CMK (cell line): ENCODE measurements at regions not wholly inside any gene's neighbourhood (a gene's known extent, or its start where the extent isn't known, plus 50 kb on each side); places are given as distances from the start of the nearest gene placed in this dataset.

Experiments used
- DNase-seq: peaks from one replicate; pipeline ENCODE4 v3.0.0-alpha.2; 2010; ENCODE audit warnings: low read depth

DNA sequence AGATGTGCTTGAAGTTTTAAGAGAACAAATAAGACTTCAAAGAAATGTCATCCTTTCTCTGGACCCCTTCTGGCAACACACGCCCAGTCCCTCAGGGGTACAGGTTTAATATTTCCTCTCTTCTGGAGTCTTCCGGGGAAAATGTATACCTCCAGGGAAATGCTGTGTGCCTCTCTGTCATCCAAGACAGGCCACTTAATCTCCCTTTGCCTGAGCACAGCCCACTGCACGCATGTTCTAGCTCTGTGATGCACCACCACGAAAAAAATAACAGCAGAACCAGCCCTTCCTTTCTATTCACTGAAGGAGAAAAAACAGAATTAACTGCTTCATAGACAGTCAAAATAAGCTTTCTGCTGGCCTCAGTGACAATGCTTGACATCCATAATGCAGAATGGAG lies 140.1 kb downstream of the RBFOX3 start:
- no peak for DNase-seq

GRCh38 chr17:79469646-79470045 lies 141.2 kb downstream of the RBFOX3 start:
- DNase-seq, result no peak

DNA sequence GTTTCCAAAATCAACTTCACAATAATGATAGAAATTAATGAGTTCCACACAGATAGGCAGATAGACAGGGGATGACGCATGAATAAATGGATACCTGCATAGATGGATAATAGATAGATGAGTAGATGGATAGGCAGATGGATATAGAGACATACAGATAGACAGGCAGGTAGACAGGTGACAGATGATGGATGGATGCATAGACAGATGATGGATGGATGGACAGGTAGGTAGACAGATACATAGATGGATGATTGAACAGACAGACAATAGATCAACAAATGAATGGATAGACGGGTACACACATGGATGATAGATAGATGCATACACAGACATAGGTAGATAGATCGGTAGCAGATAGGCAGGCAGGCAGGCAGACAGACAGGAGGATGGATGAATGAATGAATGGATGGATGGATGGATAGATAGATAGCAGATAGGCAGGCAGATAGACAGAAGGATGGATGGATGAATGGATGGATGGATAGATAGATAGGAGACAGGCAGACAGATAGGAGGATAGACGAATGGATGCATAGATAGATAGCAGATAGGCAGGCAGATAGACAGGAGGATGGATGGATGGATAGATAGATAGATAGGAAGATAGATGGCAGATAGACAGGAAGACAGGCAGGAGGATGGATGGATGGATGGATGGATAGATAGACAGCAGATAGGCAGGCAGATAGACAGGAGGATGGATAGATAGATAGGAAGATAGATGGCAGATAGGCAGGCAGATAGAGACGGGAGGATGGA lies 142.5 kb downstream of the RBFOX3 start:
- DNase-seq, result no peak

- no peak for DNase-seq
These were observed 144.1 kb downstream of the RBFOX3 start for GRCh38 chr17:79466562-79467350.

- no peak for DNase-seq
These were observed 145.2 kb downstream of the RBFOX3 start for GRCh38 chr17:79465681-79466025.

GRCh38 chr17:79465011-79465680 lies 145.7 kb downstream of the RBFOX3 start:
- DNase-seq, result no peak

- no peak for DNase-seq
These were observed 146.4 kb downstream of the RBFOX3 start for GRCh38 chr17:79464318-79465010.

- no peak for DNase-seq
These were observed 147.2 kb downstream of the RBFOX3 start for GRCh38 chr17:79463421-79464317.

- no peak for DNase-seq
These were observed 149.8 kb downstream of the RBFOX3 start for GRCh38 chr17:79461041-79461440.

GRCh38 chr17:79459846-79460245 lies 151.0 kb downstream of the RBFOX3 start:
- DNase-seq, result no peak

DNA sequence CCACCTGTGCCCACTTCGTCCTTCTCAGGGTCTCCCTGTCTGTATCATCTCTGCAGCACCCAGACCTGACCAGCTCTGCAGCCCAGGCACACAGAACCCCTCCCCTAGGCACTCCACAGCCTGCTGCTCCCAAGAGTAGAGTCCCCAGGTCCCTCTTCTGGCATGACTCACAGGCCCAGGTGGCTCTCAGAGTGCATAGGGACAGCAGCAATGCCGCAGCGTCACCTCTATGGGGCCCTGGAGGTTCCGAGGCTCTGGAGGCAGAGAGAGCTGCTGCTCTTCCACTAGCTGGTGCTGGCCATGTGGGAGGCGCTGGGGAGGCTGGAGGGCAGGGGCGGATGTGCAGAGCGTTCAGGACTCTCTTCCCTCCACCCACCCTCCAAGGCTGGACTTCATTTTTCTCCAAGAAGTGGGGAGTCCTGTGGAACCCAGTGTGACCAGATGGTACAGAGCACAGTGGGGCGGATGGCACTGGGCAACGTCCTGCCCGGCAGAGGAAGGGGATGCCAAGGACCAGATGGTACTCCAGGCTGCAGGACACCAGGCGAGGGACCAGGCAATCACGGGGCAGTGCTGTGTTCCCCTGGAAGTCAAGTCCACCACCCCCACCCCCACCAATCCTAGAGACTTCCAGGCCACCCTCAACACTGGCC lies 151.7 kb downstream of the RBFOX3 start:
- no peak for DNase-seq

DNA sequence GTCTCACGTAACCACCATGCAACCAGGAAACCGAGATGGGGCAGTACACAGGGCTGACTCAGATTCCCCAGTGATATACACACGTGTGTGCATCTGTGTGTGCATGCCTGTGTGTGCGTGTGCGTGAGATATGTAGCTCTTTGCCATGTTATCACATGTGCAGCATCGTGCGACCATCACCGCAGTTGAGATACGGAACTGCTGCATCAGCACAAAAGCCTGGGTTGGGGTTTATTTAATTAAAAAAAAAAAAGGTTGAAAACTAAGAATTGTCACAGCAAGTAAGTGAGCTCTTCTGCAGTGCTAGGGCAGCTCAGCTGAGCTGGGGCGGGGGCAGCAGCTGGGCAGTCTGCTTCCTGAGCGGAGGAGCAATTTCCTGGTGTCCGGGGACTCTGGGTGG lies 152.5 kb downstream of the RBFOX3 start:
- DNase-seq, result no peak

- no peak for DNase-seq
These were observed 153.0 kb downstream of the RBFOX3 start for GRCh38 chr17:79457889-79458288.

GRCh38 chr17:79457376-79457775 lies 153.5 kb downstream of the RBFOX3 start:
- DNase-seq, result no peak

DNA sequence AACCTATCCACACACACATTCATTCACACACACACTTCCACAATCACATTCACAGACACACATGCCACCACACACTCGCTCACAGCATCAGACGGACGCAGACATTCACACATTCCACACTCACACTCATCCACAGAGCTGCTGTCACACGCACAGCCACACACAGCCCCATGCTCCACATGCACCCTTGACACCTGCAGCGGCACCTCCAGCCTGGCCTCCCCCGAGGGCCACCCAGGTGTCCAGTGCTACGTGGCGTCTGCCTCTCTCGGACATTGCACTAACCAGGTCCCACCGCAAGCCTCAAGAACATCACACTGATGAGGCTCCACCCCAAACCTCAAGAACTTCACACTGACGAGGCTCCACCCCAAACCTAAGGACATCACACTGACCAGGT lies 155.2 kb downstream of the RBFOX3 start:
- DNase-seq, result no peak

GRCh38 chr17:79454826-79455225 lies 156.0 kb downstream of the RBFOX3 start:
- no peak for DNase-seq

DNA sequence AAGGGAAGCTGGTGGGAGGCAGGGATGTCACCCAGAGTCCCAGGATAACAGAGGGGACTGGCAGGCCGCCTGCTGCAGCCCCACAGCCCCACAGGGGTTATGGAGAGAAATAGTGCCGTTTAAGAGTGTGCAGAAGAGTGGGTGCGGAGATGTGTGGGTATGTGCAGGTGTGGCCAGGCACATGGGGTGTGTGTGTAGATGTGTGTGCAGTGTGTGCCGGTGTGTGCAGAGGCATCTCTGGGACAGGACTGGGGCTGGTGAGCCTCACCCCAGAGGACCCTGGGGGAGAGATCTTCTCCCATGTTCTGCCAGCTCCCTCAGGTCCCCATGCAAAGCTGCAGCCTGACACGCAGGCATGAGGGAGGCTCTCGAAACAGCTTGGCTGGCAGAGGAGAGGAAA lies 157.4 kb downstream of the RBFOX3 start:
- no peak for DNase-seq

- no peak for DNase-seq
These were observed 158.1 kb downstream of the RBFOX3 start for GRCh38 chr17:79452706-79453105.

DNA sequence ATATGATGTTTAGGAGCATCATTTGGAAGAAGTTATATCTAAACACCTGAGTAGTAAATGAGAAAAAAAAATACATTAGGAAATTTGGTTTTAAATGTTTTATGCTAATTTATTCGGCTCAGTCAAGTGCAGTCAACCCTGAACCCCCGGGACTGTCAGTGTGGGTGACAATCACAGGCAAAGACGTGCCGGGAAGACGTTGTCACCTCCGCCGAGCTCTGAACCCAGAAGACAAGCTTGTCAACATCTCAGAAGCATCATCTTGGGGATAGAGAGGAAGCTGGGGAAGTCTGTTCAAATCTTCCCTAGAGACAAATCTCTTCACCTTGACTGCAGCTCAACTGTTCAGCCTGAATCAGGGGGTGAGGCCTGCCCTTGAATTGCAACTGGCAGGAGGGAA lies 159.7 kb downstream of the RBFOX3 start:
- no peak for DNase-seq

DNA sequence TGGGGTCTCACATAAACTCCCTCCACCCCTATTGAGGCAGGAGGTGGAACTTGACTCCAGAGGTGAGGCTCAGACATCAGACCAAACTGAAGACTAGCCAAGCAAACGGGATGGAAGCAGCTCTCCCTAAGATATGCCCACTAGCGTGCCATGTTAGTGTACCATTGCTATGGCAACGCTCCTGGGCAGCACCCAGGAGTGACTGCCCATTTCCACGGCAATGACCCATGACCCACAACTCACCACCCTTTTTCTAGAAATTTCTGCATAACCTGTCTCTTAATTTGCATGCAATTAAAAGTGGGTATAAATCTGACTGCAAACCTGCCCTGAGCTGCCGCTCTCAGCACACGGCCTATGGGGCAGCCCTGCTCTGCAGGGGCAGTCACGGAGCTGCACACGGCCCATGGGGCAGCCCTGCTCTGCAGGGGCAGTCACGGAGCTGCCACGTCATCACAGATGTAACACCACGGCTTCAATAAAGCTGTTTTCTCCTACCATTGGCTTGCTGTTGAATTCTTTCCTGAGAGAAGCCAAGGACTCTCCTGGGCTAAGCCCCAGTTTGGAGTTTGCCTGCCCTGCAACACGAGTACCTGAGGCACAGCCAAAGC lies 164.3 kb downstream of the RBFOX3 start:
- no peak for DNase-seq
